Testis (tissue), 2 donors: ENCODE measurements at regions not wholly inside any gene's neighbourhood (a gene's known extent, or its start where the extent isn't known, plus 50 kb on each side); places are given as distances from the start of the nearest gene placed in this dataset.

Experiments used
- POLR2A ChIP-seq: fragments of 450-650 bp; IDR thresholded peaks from one replicate; pipeline ENCODE4 v1.6.1; 2017; ENCODE audit warnings: antibody characterized with exemption, mild to moderate bottlenecking, moderate library complexity
- TF ChIP-seq, protein P1 (sequence below), 3 experiments: fragments of 450-650 bp in 2 of 3; fragments of 200-600 bp in 1 of 3; sonication (generic) in 1 of 3; IDR thresholded peaks; one replicate each; pipeline ENCODE4 v1.5.1; 2016 to 2019; ENCODE audit warnings: antibody characterized with exemption in 3 of 3, mild to moderate bottlenecking in 2 of 3, moderate library complexity in 1 of 3

DNA sequence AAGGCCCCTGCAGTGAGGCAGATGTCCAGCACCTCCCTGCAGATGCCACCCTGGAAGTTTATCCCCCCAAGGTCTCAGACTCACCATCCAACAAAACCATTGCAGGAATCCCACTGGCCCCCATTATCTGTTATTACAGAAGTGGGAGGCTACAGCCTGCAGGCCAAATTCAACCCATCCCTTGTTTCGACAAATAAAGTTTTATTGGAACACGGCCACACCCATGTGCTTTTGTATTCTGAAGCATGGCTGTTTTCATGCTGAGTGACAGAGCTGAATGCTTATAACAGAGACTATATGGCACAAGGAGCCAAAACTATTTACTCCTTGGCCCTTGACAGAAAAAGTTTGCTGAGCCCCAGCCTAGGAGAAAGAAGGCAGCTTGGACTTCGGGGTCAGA is 428.8 kb downstream of the CDK5RAP2 start:
- TF ChIP-seq, protein P1, sequence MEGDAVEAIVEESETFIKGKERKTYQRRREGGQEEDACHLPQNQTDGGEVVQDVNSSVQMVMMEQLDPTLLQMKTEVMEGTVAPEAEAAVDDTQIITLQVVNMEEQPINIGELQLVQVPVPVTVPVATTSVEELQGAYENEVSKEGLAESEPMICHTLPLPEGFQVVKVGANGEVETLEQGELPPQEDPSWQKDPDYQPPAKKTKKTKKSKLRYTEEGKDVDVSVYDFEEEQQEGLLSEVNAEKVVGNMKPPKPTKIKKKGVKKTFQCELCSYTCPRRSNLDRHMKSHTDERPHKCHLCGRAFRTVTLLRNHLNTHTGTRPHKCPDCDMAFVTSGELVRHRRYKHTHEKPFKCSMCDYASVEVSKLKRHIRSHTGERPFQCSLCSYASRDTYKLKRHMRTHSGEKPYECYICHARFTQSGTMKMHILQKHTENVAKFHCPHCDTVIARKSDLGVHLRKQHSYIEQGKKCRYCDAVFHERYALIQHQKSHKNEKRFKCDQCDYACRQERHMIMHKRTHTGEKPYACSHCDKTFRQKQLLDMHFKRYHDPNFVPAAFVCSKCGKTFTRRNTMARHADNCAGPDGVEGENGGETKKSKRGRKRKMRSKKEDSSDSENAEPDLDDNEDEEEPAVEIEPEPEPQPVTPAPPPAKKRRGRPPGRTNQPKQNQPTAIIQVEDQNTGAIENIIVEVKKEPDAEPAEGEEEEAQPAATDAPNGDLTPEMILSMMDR (IDR thresholded peaks at IDR 0.05), result no peak
- no peak for TF ChIP-seq POLR2A
